Mesenchymal stem cell (in vitro differentiated cells and primary cell): ENCODE measurements at regions not wholly inside any gene's neighbourhood (a gene's known extent, or its start where the extent isn't known, plus 50 kb on each side); places are given as distances from the start of the nearest gene placed in this dataset.

Source experiments
- DNase-seq: peaks from one replicate; pipeline ENCODE4 v3.0.0-alpha.2; 2013
- H2AFZ ChIP-seq: one replicate; pipeline ENCODE4 v1.6.1; 2013; ENCODE audit warnings: low read depth, mild to moderate bottlenecking, control low read depth, inconsistent platforms, low read length, moderate library complexity
- H2AK5ac ChIP-seq: 2 replicates; pipeline ENCODE4 v1.6.1; 2013; ENCODE audit warnings: low read length, moderate library complexity, mild to moderate bottlenecking, inconsistent platforms; ENCODE audit not compliant: severe bottlenecking
- H2BK120ac ChIP-seq: one replicate; pipeline ENCODE4 v1.6.1; 2013; ENCODE audit warnings: low read depth, mild to moderate bottlenecking, inconsistent platforms, low read length, moderate library complexity
- H2BK12ac ChIP-seq, 2 experiments: one replicate each; pipeline ENCODE4 v1.6.1; 2013; ENCODE audit warnings: inconsistent platforms in 2 of 2, low read length in 2 of 2, mild to moderate bottlenecking in 2 of 2, moderate library complexity in 2 of 2, control low read depth in 1 of 2
- H2BK15ac ChIP-seq: one replicate; pipeline ENCODE4 v1.6.1; 2013; ENCODE audit warnings: mild to moderate bottlenecking, low read depth, inconsistent platforms; ENCODE audit not compliant: poor library complexity, severe bottlenecking
- H2BK5ac ChIP-seq: 2 replicates; pipeline ENCODE4 v1.6.1; 2013; ENCODE audit warnings: low read depth, mild to moderate bottlenecking, low read length, control low read depth, inconsistent platforms; ENCODE audit not compliant: poor library complexity, severe bottlenecking
- H3K14ac ChIP-seq, 2 experiments: one replicate each; pipeline ENCODE4 v1.6.1; 2013; ENCODE audit warnings: inconsistent platforms in 2 of 2, low read length in 2 of 2, control low read depth in 1 of 2, mild to moderate bottlenecking in 1 of 2, moderate library complexity in 1 of 2
- H3K18ac ChIP-seq, 2 experiments: one replicate each; pipeline ENCODE4 v1.6.1; 2013; ENCODE audit warnings: inconsistent platforms in 2 of 2, low read length in 2 of 2, control low read depth in 1 of 2, low read depth in 1 of 2, mild to moderate bottlenecking in 1 of 2
- H3K23ac ChIP-seq, 2 experiments: one replicate each; pipeline ENCODE4 v1.6.1; 2013; ENCODE audit warnings: inconsistent platforms in 2 of 2, low read length in 2 of 2, mild to moderate bottlenecking in 2 of 2, moderate library complexity in 2 of 2, control low read depth in 1 of 2
- H3K27ac ChIP-seq: 2 replicates; pipeline ENCODE4 v1.5.1; 2013; ENCODE audit warnings: mild to moderate bottlenecking, moderate library complexity, low read length, control low read depth, inconsistent platforms; ENCODE audit not compliant: poor library complexity, severe bottlenecking
- H3K27me3 ChIP-seq, 2 experiments: 2 replicates each; pipeline versions ENCODE4 v1.6.1 to v1.7.0; 2013; ENCODE audit warnings: low read length in 2 of 2, mild to moderate bottlenecking in 2 of 2, moderate library complexity in 2 of 2, control low read depth in 1 of 2, inconsistent platforms in 1 of 2; ENCODE audit not compliant: control insufficient read depth in 1 of 2, insufficient read depth in 1 of 2
- H3K36me3 ChIP-seq, 2 experiments: 2 replicates each; pipeline versions ENCODE4 v1.6.1 to v1.7.0; 2013; ENCODE audit warnings: low read length in 2 of 2, control low read depth in 1 of 2, inconsistent platforms in 1 of 2, low read depth in 1 of 2, mild to moderate bottlenecking in 1 of 2; ENCODE audit not compliant: insufficient read depth in 2 of 2, control insufficient read depth in 1 of 2
- H3K4ac ChIP-seq, 2 experiments: one replicate each; pipeline ENCODE4 v1.6.1; 2013; ENCODE audit warnings: inconsistent platforms in 2 of 2, low read length in 2 of 2, mild to moderate bottlenecking in 2 of 2, moderate library complexity in 2 of 2, control low read depth in 1 of 2, low read depth in 1 of 2
- H3K4me1 ChIP-seq: 2 replicates; pipeline ENCODE4 v1.6.1; 2013; ENCODE audit warnings: low read depth, low read length, control low read depth; ENCODE audit not compliant: control insufficient read depth, insufficient read depth
- H3K4me2 ChIP-seq: 2 replicates; pipeline ENCODE4 v1.6.1; 2013; ENCODE audit warnings: low read length, mild to moderate bottlenecking, inconsistent platforms; ENCODE audit not compliant: poor library complexity, severe bottlenecking
- H3K4me3 ChIP-seq, 2 experiments: 2 replicates each; pipeline versions ENCODE4 v1.5.1 to v1.7.0; 2013; ENCODE audit warnings: low read length in 2 of 2, mild to moderate bottlenecking in 2 of 2, control low read depth in 1 of 2, low read depth in 1 of 2; ENCODE audit not compliant: insufficient read depth in 1 of 2
- H3K79me1 ChIP-seq: replicated peaks from 2 replicates; pipeline ENCODE4 v1.6.1; 2013; ENCODE audit warnings: mild to moderate bottlenecking, control low read depth, low read length, inconsistent platforms; ENCODE audit not compliant: poor library complexity, severe bottlenecking
- H3K9ac ChIP-seq: 2 replicates; pipeline ENCODE4 v1.7.0; 2013; ENCODE audit warnings: mild to moderate bottlenecking, low read length, moderate library complexity
- H3K9me3 ChIP-seq: 2 replicates; pipeline ENCODE4 v1.7.0; 2013; ENCODE audit warnings: mild to moderate bottlenecking, low read length; ENCODE audit not compliant: control insufficient read depth
- H4K8ac ChIP-seq: one replicate; pipeline ENCODE4 v1.6.1; 2013; ENCODE audit warnings: inconsistent platforms, mild to moderate bottlenecking, low read length, moderate library complexity
- H4K91ac ChIP-seq: one replicate; pipeline ENCODE4 v1.6.1; 2013; ENCODE audit warnings: mild to moderate bottlenecking, low read length, inconsistent platforms
- WGBS: methylation state at CpG from one replicate; pipeline ENCODE4 v1.1.7; 2013; ENCODE audit warnings: mixed read lengths; 5-methylcytosine and 5-hydroxymethylcytosine counted together

DNA sequence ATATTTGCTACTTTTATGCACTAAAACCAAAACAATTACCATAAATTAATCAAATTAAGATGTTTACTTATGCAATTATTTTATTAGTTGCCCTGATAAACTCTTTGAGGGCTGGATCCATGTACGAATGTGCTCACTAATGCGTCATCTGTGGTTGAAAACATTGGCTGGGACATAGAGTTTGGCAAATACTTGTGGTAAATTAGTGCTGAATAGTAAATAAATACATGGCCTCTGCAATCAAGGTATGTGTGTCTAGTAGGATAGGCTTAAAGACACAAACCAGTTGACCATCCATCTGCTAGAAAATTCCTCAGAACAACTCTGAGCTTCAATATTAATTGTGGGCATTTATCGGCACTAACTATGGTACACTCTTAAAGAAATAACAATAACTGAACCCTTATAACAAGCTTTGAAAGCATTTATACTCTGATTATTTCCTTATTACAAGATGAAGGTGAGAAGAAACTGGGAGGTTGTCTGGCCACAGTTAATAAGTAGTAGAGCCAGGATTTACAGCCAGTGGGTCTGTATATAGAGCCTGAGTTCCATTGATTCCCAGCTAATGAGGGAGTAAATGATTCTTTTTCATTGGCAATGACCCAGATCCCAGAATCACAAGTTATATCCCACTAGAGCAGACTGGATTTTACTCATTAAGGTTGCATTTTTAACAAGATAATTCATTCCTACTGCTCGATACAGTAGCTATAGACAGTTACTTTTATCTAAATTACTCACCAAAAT lies 169.5 kb upstream of the CNTN6 start:
- Histone ChIP-seq H2BK120ac (no peak overlapping the region), H3K4me2 (no peak overlapping the region), H3K14ac (no peak overlapping the region)

DNA sequence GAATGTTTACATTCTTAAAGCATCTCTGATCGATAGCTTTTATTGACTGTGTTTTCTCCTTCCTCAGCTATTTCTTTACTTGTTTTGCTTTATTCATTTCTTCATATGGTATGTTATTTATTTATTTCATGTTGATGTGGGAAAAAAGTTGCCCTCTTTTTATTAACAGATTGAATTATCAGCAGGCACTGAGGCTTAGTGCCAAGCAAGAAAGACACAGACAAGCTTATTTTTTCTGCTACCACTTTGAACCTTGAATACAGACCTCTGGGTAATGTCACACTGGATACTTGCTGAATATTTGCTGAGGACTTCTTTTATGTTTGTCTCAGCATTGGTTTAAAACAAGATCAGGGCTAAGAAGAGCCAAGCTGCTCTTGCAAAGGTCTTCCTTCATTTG lies 162.0 kb upstream of the CNTN6 start:
- Histone ChIP-seq H3K23ac (no peak overlapping the region), H2BK15ac (no peak overlapping the region), H3K36me3 (no peaks in the 10 kb centered on the region), H4K8ac (no peak overlapping the region), H3K9me3 (peaks cover 7% of the 10 kb centered on the region), H2AK5ac (no peak overlapping the region), H2BK5ac (no peak overlapping the region), H2BK120ac (no peak overlapping the region), H2BK12ac (no peak overlapping the region), H3K79me1 (no peaks in the 10 kb centered on the region), H3K4me1 (no peaks in the 10 kb centered on the region), H3K14ac (no peak overlapping the region), H2AFZ (no peak overlapping the region), H3K27ac (no peak overlapping the region), H3K9ac (no peak overlapping the region), H3K27me3 (no peaks in the 10 kb centered on the region), H4K91ac (no peak overlapping the region), H3K4me2 (no peak overlapping the region), H3K4ac (no peak overlapping the region), H3K4me3 (no peak overlapping the region), H3K18ac (no peak overlapping the region)
- DNase-seq = no peak
- no CpG with 5 or more reads among the region's 1 CpG for WGBS

More for the DNA sequence above, 169.5 kb upstream of the CNTN6 start:
- no peak overlapping the region for H2BK5ac ChIP-seq
- H3K9ac ChIP-seq = no peak overlapping the region
- WGBS = 96% methylated on average over 2 of the region's 4 CpGs
- no peaks in the 10 kb centered on the region for H3K36me3 ChIP-seq
- H2BK12ac ChIP-seq = no peak overlapping the region
- no peak overlapping the region for H2AFZ ChIP-seq
- H2AK5ac ChIP-seq = no peak overlapping the region
- H3K27ac ChIP-seq = no peak overlapping the region
- DNase-seq = no peak
- H3K23ac ChIP-seq = no peak overlapping the region
- H3K4me1 ChIP-seq = no peaks in the 10 kb centered on the region
- no peak overlapping the region for H4K8ac ChIP-seq
- H3K9me3 ChIP-seq = peaks cover 3% of the 10 kb centered on the region
- H4K91ac ChIP-seq = no peak overlapping the region
- H2BK15ac ChIP-seq = no peak overlapping the region
- no peak overlapping the region for H3K4me3 ChIP-seq
- H3K79me1 ChIP-seq = no peaks in the 10 kb centered on the region
- H3K27me3 ChIP-seq = no peaks in the 10 kb centered on the region
- H3K4ac ChIP-seq = no peak overlapping the region
- no peak overlapping the region for H3K18ac ChIP-seq

GRCh38 chr3:933326-933725 lies 159.5 kb upstream of the CNTN6 start:
- H3K27me3 ChIP-seq = no peaks in the 10 kb centered on the region
- H4K8ac ChIP-seq = no peak overlapping the region
- no peak overlapping the region for H2AK5ac ChIP-seq
- no peaks in the 10 kb centered on the region for H3K79me1 ChIP-seq
- H3K4me3 ChIP-seq = no peak overlapping the region
- H3K18ac ChIP-seq = no peak overlapping the region
- WGBS = 35% methylated on average over 2 of the region's 2 CpGs
- no peaks in the 10 kb centered on the region for H3K4me1 ChIP-seq
- H3K14ac ChIP-seq = no peak overlapping the region
- H3K9me3 ChIP-seq = peaks cover 8% of the 10 kb centered on the region
- no peak for DNase-seq
- H3K27ac ChIP-seq = no peak overlapping the region
- H4K91ac ChIP-seq = no peak overlapping the region
- H3K4ac ChIP-seq = no peak overlapping the region
- no peak overlapping the region for H3K4me2 ChIP-seq
- no peak overlapping the region for H3K9ac ChIP-seq
- no peak overlapping the region for H2BK12ac ChIP-seq
- H3K36me3 ChIP-seq = no peaks in the 10 kb centered on the region
- H2BK15ac ChIP-seq = no peak overlapping the region
- H2BK120ac ChIP-seq = no peak overlapping the region
- no peak overlapping the region for H2AFZ ChIP-seq
- H3K23ac ChIP-seq = no peak overlapping the region
- H2BK5ac ChIP-seq = no peak overlapping the region

GRCh38 chr3:944786-945185 lies 148.0 kb upstream of the CNTN6 start:
- Histone ChIP-seq H3K79me1 (no peaks in the 10 kb centered on the region), H3K36me3 (no peaks in the 10 kb centered on the region), H3K4me2 (no peak overlapping the region), H3K27me3 (no peaks in the 10 kb centered on the region), H2AFZ (no peak overlapping the region), H2AK5ac (no peak overlapping the region), H3K18ac (no peak overlapping the region), H2BK120ac (no peak overlapping the region), H2BK12ac (no peak overlapping the region), H3K27ac (no peak overlapping the region), H3K4me3 (no peak overlapping the region), H3K4ac (no peak overlapping the region), H4K8ac (no peak overlapping the region), H3K23ac (no peak overlapping the region), H2BK5ac (no peak overlapping the region), H3K9ac (no peak overlapping the region), H4K91ac (no peak overlapping the region), H3K4me1 (no peaks in the 10 kb centered on the region), H3K14ac (no peak overlapping the region), H3K9me3 (peaks cover 17% of the 10 kb centered on the region), H2BK15ac (no peak overlapping the region)
- WGBS = no CpG with 5 or more reads among the region's 1 CpG
- DNase-seq = no peak
